Psoas muscle (tissue), 7 donors: ENCODE measurements at regions not wholly inside any gene's neighbourhood (a gene's known extent, or its start where the extent isn't known, plus 50 kb on each side); places are given as distances from the start of the nearest gene placed in this dataset.
"Not testable (repeated sequence)": the region's sequence is repeated elsewhere in the genome, so short reads cannot be mapped to it uniquely, and the experiment has no call there.

ENCODE experiments used
- ATAC-seq, 4 donors: fragments of 200-7000 bp; cut with Tn5 transposase; one replicate each; pipeline ENCODE4 v1.9.1; 2020; ENCODE audit warnings: moderate library complexity in 3 of 4, mild to moderate bottlenecking in 2 of 4
- DNase-seq, 2 donors: peaks; one replicate each; pipeline ENCODE4 v3.0.0-alpha.2; 2020
- H3K27ac ChIP-seq: fragments of 200-600 bp; one replicate; pipeline ENCODE4 v1.8.0; 2022
- H3K27me3 ChIP-seq, 3 donors: fragments of 200-600 bp in 1 of 3; one replicate each; pipeline versions ENCODE4 v1.6.1 to v1.8.0; 2013 to 2022; ENCODE audit warnings: low read length in 2 of 3, mild to moderate bottlenecking in 2 of 3, moderate library complexity in 1 of 3; ENCODE audit not compliant: insufficient read depth in 3 of 3
- H3K36me3 ChIP-seq, 2 donors: fragments of 200-600 bp in 1 of 2; one replicate each; pipeline versions ENCODE4 v1.6.1 to v1.8.0; 2013 to 2022; ENCODE audit warnings: low read depth in 1 of 2, mild to moderate bottlenecking in 1 of 2, moderate library complexity in 1 of 2; ENCODE audit not compliant: insufficient read depth in 1 of 2
- H3K4me1 ChIP-seq: fragments of 200-600 bp; one replicate; pipeline ENCODE4 v1.8.0; 2022
- H3K4me3 ChIP-seq: fragments of 200-600 bp; one replicate; pipeline ENCODE4 v1.8.0; 2022; ENCODE audit warnings: mild to moderate bottlenecking
- H3K9me3 ChIP-seq: fragments of 200-600 bp; one replicate; pipeline ENCODE4 v1.8.0; 2022
- WGBS, 3 donors: extraction: QIAGEN DNeasy Blood & Tissue Kit; methylation state at CpG; one replicate each; pipeline versions ENCODE4 v1.1.6 to v1.1.7; 2013; 5-methylcytosine and 5-hydroxymethylcytosine counted together
- intact Hi-C, 2 donors: fragments of 100-400 bp; cut with DNase I; formaldehyde crosslinking; loops; one replicate each; pipeline versions ENCODE4 v1.11.0 to v1.14.2; 2022
- donor health status: healthy with polysubstance abuse.
- donor health status: DM: no; HTN: no; CAD: no; lungs with moderate emphysema.
- donor health status: Bipolar disorder and iron deficiency.
- donor health status: healthy.
- donor health status: DM: yes; HTN: yes; CAD: no.
- donor health status: DM: no; HTN: no; CAD: no.
- donor health status: DM: yes; HTN: yes; CAD: no.

DNA sequence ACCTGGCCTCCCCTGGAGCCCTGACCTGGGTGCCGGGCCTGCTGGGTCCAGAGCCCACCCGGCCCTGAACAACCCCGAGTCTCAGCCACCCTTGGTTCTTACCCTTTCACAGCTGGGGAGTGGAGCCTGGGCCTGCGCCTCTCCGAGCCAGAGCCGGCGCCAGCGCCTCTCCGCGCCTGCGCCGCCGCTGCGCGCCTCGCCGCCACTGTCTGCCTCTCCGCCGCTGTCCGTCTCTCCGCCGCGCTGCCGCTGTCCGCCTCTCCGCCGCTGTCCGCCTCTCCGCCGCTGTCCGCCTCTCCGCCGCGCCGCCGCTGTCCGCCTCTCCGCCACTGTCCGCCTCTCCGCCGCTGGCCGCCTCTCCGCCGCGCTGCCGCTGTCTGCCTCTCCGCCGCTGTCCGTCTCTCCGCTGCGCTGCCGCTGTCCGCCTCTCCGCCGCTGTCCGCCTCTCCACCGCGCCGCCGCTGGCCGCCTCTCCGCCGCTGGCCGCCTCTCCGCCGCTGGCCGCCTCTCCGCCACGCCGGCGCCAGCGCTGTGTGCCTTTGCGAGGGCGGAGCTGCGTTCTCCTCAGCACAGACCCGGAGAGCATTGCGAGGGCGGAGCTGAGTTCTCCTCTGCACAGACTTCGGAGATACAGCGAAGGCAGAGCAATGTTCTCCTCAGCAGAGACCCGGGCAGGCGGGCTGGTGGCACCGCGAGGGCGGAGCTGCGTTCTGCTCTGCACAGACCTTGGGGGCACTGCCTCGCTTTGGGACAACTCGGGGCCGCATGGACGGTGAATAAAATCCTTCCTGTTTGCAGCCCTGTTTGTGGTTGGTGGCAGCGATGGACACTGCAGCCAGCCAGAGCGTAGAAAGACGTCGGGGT lies 1553.7 kb downstream of the RPIA start:
- intact Hi-C loops, H3K9me3 ChIP-seq, H3K4me1 ChIP-seq, H3K27me3 ChIP-seq, H3K27ac ChIP-seq, ATAC-seq, H3K36me3 ChIP-seq: not testable (repeated sequence)
- 29 to 80% (median 76%) methylated on average over 56 to 86 of the region's 94 CpGs for WGBS, 3 donors
- DNase-seq: peak in 1 of 2 donors; percentile 51
- peak overlapping the region; percentile 41 for H3K4me3 ChIP-seq

GRCh38 chr2:90248400-90248799 lies 1556.9 kb downstream of the RPIA start:
- H3K4me3 ChIP-seq, H3K9me3 ChIP-seq, H3K36me3 ChIP-seq, intact Hi-C loops, H3K27me3 ChIP-seq, ATAC-seq, DNase-seq, H3K4me1 ChIP-seq, H3K27ac ChIP-seq: not testable (repeated sequence)
- WGBS, 3 donors: 88 to 94% (median 92%) methylated on average over 4 to 11 of the region's 14 CpGs

DNA sequence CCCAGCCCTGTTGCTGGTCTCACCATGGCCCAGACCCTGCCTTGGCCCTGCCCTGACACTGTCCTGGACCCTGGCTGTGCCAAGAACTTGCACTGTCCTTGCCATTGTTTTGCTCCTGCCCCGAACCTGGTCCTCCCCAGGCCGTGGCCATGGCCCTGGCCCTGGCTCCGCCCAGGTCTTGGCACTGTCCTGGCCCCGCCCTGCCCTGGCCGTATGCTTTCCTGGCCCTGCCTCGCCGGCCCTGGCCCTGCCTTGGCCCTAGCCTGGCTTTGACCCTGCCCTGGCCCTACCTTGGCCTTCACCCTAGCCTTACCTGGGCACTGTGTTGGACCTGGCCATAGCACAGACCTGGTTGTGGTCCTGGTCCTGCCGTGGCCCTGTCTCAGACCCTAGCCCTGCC lies 1558.9 kb downstream of the RPIA start:
- WGBS, 3 donors: 63 to 72% (median 67%) methylated on average over 7 to 8 of the region's 8 CpGs
- ATAC-seq: not testable (repeated sequence)

GRCh38 chr2:90251576-90251975 lies 1560.1 kb downstream of the RPIA start:
- ATAC-seq, H3K9me3 ChIP-seq, H3K36me3 ChIP-seq, intact Hi-C loops, H3K4me3 ChIP-seq, H3K27ac ChIP-seq, H3K27me3 ChIP-seq, DNase-seq, H3K4me1 ChIP-seq: not testable (repeated sequence)
- WGBS, 3 donors: 46 to 72% (median 62%) methylated on average over 2 of the region's 2 CpGs

More for the DNA sequence above, 1558.9 kb downstream of the RPIA start:
- H3K27me3 ChIP-seq, H3K36me3 ChIP-seq, DNase-seq, H3K27ac ChIP-seq, H3K9me3 ChIP-seq, H3K4me1 ChIP-seq, intact Hi-C loops, H3K4me3 ChIP-seq: not testable (repeated sequence)

GRCh38 chr2:90253306-90253705 lies 1561.8 kb downstream of the RPIA start:
- H3K27me3 ChIP-seq, H3K9me3 ChIP-seq, H3K4me3 ChIP-seq, intact Hi-C loops, ATAC-seq, DNase-seq, H3K36me3 ChIP-seq, H3K4me1 ChIP-seq, H3K27ac ChIP-seq: not testable (repeated sequence)
- 79 to 95% (median 86%) methylated on average over 6 to 8 of the region's 8 CpGs for whole genome bisulfite sequencing, 3 donors

DNA sequence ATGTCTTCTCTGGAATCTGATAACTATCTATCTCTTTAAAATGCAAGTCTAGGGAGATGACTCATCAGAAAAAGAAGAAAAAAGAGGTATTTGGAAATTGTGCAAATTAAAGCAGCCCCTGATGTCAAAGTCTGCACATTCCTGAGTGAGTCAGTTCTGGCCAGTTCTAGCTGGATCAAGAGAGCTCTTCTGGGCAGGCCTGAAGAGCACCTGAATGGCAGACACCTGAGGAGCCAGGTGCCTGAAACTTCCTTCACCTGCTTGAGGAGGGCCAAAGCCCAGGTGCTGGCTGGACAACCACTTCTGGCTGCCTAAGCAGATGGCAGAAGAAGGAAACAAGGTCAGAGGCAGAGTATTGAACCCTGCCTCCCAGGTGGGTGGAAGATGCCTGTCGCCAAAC lies 1575.4 kb downstream of the RPIA start:
- intact Hi-C loops, H3K27ac ChIP-seq, DNase-seq, H3K9me3 ChIP-seq, H3K4me3 ChIP-seq, H3K27me3 ChIP-seq, H3K4me1 ChIP-seq, ATAC-seq, H3K36me3 ChIP-seq: not testable (repeated sequence)
- WGBS, 3 donors: 92 to 93% (median 93%) methylated on average over 1 of the region's 1 CpG

DNA sequence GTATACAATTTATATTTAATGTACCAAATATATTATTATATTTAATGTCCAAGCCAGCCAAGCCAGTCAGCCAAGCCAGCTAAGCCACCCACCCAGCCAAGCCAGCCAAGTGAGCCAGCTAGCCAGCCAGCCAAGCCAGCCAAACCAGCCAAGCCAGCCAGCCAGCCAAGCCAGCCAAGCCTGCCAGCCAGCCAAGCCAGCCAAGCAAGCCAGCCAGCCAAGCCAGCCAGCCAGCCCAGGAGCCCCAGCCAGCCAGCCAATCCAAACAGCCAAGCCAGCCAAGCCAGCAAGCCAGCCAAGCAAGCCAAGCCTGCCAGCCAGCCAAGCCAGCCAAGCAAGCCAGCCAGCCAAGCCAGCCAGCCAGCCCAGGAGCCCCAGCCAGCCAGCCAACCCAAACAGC lies 1596.3 kb downstream of the RPIA start:
- H3K27me3 ChIP-seq, H3K4me3 ChIP-seq, H3K27ac ChIP-seq, H3K36me3 ChIP-seq, H3K4me1 ChIP-seq, DNase-seq, ATAC-seq, H3K9me3 ChIP-seq, intact Hi-C loops: not testable (repeated sequence)

GRCh38 chr2:90288396-90288795 lies 1596.9 kb downstream of the RPIA start:
- H3K27ac ChIP-seq, H3K4me3 ChIP-seq, H3K4me1 ChIP-seq, H3K36me3 ChIP-seq, H3K9me3 ChIP-seq, intact Hi-C loops, H3K27me3 ChIP-seq, ATAC-seq: not testable (repeated sequence)
- DNase-seq: peak; percentile 22 to 57
- WGBS, 3 donors: 64 to 73% (median 66%) methylated on average over 2 to 6 of the region's 7 CpGs

DNA sequence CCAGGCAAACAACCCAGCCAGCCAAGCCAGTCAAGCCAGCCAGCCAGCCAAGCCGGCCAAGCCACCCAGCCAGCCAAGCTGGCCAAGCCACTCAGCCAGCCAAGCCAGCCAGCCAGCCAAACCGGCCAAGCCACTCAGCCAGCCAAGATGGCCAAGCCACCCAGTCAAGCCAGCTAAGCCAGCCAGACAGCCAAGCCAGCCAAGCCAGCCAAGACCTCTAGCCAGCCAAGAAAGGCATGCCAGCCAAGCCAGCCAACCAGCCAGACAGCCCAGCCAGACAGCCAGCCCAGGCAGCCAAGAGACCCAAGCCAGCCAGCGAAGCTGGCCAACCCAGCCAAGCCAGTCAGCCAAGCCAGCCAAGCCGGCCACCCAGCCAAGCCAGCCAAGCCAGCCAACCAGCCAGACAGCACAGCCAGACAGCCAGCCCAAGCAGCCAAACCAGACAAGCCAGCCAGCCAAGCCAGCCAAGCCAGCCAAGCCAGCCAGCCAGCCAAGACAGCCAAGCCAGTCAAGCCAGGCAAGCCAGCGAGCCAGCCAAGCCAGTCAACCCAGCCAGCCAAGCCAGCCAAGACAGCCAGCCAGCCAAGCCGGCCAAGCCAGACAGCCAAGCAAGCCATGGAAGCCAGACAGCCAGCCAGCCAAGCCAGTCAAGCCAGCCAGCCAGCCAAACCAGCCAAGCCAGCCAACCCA lies 1598.0 kb downstream of the RPIA start:
- DNase-seq: peak in 1 of 2 donors; percentile 36
- H3K4me3 ChIP-seq, ATAC-seq, H3K27me3 ChIP-seq, H3K27ac ChIP-seq, H3K4me1 ChIP-seq, H3K36me3 ChIP-seq, H3K9me3 ChIP-seq, intact Hi-C loops: not testable (repeated sequence)
- WGBS, 3 donors: 34 to 63% (median 54%) methylated on average over 4 to 6 of the region's 6 CpGs

- H3K27me3 ChIP-seq, H3K36me3 ChIP-seq, H3K9me3 ChIP-seq, DNase-seq, H3K4me3 ChIP-seq, H3K27ac ChIP-seq, H3K4me1 ChIP-seq, ATAC-seq, intact Hi-C loops: not testable (repeated sequence)
- WGBS, 3 donors: 52 to 61% (median 55%) methylated on average over 3 to 5 of the region's 5 CpGs
These were observed 1599.2 kb downstream of the RPIA start for GRCh38 chr2:90290701-90291100.

- H3K4me1 ChIP-seq, ATAC-seq, H3K9me3 ChIP-seq, H3K4me3 ChIP-seq, H3K36me3 ChIP-seq, intact Hi-C loops, H3K27ac ChIP-seq, H3K27me3 ChIP-seq: not testable (repeated sequence)
- 19 to 29% (median 29%) methylated on average over 4 to 5 of the region's 5 CpGs for WGBS, 3 donors
- peak; percentile 21 to 59 for DNase-seq
These were observed 1599.9 kb downstream of the RPIA start for GRCh38 chr2:90291168-90291883.
